Prostate gland (tissue), 2 donors: ENCODE measurements at regions not wholly inside any gene's neighbourhood (a gene's known extent, or its start where the extent isn't known, plus 50 kb on each side); places are given as distances from the start of the nearest gene placed in this dataset.

Source experiments
- DNase-seq: peaks from one replicate; pipeline ENCODE4 v3.0.0-alpha.2; 2019; ENCODE audit warnings: low spot score
- H3K27ac ChIP-seq, 2 donors: fragments of 200-600 bp; sonication (generic); 2 replicates each; pipeline ENCODE4 v1.5.1; 2017 to 2019
- H3K27me3 ChIP-seq: fragments of 200-600 bp; sonication (generic); replicated peaks from 2 replicates; pipeline ENCODE4 v1.5.1; 2019; ENCODE audit not compliant: insufficient read depth
- H3K36me3 ChIP-seq, 2 donors: fragments of 200-600 bp; sonication (generic); 1 replicate in 1 of 2; 2 replicates in 1 of 2; pipeline versions ENCODE4 v1.5.1 to v1.8.1; 2017 to 2019
- H3K4me1 ChIP-seq: fragments of 200-600 bp; sonication (generic); replicated peaks from 2 replicates; pipeline ENCODE4 v1.5.1; 2019
- H3K4me3 ChIP-seq, 2 donors: fragments of 200-600 bp; sonication (generic); 2 replicates each; pipeline ENCODE4 v1.5.1; 2017 to 2019
- H3K9me3 ChIP-seq: fragments of 200-600 bp; sonication (generic); 2 replicates; pipeline ENCODE4 v1.5.1; 2017
- POLR2A ChIP-seq: fragments of 450-650 bp; IDR thresholded peaks from one replicate; pipeline ENCODE4 v1.6.1; 2016; ENCODE audit warnings: antibody characterized with exemption, mild to moderate bottlenecking
- POLR2AphosphoS5 ChIP-seq: sonication (generic); formaldehyde crosslinking; IDR thresholded peaks from one replicate; pipeline ENCODE4 v1.6.1; 2017; ENCODE audit warnings: antibody characterized with exemption
- WGBS: methylation state at CpG from one replicate; pipeline ENCODE4 v1.1.5; 2018; 5-methylcytosine and 5-hydroxymethylcytosine counted together
- intact Hi-C: fragments of 100-400 bp; cut with DNase I; formaldehyde crosslinking; loops from one replicate; pipeline ENCODE4 v1.14.2; 2022
- TF ChIP-seq, protein P1 (sequence below), 4 experiments: fragments of 200-600 bp in 2 of 4; fragments of 450-650 bp in 2 of 4; sonication (generic) in 2 of 4; IDR thresholded peaks; 1 replicate in 3 of 4; 2 replicates in 1 of 4; pipeline ENCODE4 v1.5.1; 2016 to 2019; ENCODE audit warnings: antibody characterized with exemption in 4 of 4, mild to moderate bottlenecking in 2 of 4, moderate library complexity in 2 of 4

GRCh38 chr6:137755284-137755683 lies 111.8 kb upstream of the TNFAIP3 start:
- Histone ChIP-seq H3K36me3 (no peaks in the 10 kb centered on the region), H3K27me3 (no peaks in the 10 kb centered on the region), H3K9me3 (no peaks in the 10 kb centered on the region), H3K27ac (no peak overlapping the region), H3K4me1 (no peaks in the 10 kb centered on the region), H3K4me3 (no peak overlapping the region)
- intact Hi-C loops: no loop called here
- TF ChIP-seq POLR2AphosphoS5: no peak
- TF ChIP-seq, protein P1, sequence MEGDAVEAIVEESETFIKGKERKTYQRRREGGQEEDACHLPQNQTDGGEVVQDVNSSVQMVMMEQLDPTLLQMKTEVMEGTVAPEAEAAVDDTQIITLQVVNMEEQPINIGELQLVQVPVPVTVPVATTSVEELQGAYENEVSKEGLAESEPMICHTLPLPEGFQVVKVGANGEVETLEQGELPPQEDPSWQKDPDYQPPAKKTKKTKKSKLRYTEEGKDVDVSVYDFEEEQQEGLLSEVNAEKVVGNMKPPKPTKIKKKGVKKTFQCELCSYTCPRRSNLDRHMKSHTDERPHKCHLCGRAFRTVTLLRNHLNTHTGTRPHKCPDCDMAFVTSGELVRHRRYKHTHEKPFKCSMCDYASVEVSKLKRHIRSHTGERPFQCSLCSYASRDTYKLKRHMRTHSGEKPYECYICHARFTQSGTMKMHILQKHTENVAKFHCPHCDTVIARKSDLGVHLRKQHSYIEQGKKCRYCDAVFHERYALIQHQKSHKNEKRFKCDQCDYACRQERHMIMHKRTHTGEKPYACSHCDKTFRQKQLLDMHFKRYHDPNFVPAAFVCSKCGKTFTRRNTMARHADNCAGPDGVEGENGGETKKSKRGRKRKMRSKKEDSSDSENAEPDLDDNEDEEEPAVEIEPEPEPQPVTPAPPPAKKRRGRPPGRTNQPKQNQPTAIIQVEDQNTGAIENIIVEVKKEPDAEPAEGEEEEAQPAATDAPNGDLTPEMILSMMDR (IDR thresholded peaks at IDR 0.05): no peak
- TF ChIP-seq POLR2A: no peak
- WGBS: 86% methylated on average over 2 of the region's 2 CpGs
- no peak for DNase-seq

- Histone ChIP-seq H3K27ac (no peak overlapping the region), H3K36me3 (no peaks in the 10 kb centered on the region), H3K9me3 (no peaks in the 10 kb centered on the region), H3K4me3 (no peak overlapping the region), H3K27me3 (no peaks in the 10 kb centered on the region), H3K4me1 (no peaks in the 10 kb centered on the region)
- no peak for DNase-seq
- no peak for TF ChIP-seq POLR2A
- TF ChIP-seq, protein P1 (IDR thresholded peaks at IDR 0.05): no peak
- no peak for TF ChIP-seq POLR2AphosphoS5
- 95% methylated on average over 3 of the region's 3 CpGs for WGBS
- intact Hi-C loops: no loop called here
Observed at GRCh38 chr6:137756788-137757187, 110.3 kb upstream of the TNFAIP3 start.

DNA sequence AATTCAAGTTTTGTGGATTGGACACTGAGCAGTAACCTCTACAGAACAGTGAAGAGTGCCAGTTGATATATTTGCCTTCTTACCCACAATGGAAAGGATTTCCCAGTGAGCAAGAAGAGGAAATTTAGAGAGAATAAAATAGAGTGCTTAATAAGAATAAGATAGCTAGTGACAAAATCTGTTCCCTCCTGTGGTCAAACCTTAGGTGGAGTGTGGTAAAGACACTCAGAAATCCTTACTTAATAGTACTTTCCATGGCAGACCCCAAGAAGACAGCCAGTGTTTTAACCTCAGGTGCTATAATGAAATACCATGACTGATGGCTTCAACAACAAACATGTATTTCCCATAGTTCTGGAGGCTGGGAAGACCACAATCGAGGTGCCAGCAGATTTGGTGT lies 108.4 kb upstream of the TNFAIP3 start:
- Histone ChIP-seq H3K4me1 (no peaks in the 10 kb centered on the region), H3K9me3 (no peaks in the 10 kb centered on the region), H3K4me3 (no peak overlapping the region), H3K27me3 (no peaks in the 10 kb centered on the region), H3K27ac (no peak overlapping the region), H3K36me3 (no peaks in the 10 kb centered on the region)
- DNase-seq: no peak
- intact Hi-C loops: no loop called here
- TF ChIP-seq, protein P1 (IDR thresholded peaks at IDR 0.05): no peak
- TF ChIP-seq POLR2AphosphoS5 (no peak), POLR2A (no peak)
- WGBS: 94% methylated on average over 1 of the region's 1 CpG

DNA sequence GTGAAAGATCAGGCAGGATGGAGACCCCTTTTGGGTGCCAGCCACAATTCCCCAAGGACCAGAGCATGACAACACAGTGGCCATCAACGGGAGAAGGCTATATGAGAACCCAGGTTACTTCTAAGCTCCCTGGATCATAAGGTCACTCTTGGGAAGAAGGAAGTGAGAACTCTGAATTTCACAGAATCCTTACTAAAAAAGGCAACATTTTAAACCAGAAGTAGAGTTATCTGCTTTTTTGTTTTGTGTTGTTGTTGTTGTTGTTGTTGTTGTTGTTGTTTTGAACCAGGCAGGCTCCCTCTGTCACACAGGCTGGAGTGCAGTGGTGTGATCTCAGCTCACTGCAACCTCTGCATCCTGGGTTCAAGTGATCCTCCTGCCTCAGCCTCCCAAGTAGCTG lies 107.4 kb upstream of the TNFAIP3 start:
- Histone ChIP-seq H3K27ac (no peak overlapping the region), H3K4me3 (no peak overlapping the region), H3K4me1 (no peaks in the 10 kb centered on the region), H3K27me3 (no peaks in the 10 kb centered on the region), H3K9me3 (no peaks in the 10 kb centered on the region), H3K36me3 (no peaks in the 10 kb centered on the region)
- intact Hi-C loops: no loop called here
- WGBS: 96% methylated on average over 1 of the region's 1 CpG
- TF ChIP-seq POLR2AphosphoS5 (no peak), POLR2A (no peak)
- TF ChIP-seq, protein P1 (IDR thresholded peaks at IDR 0.05): no peak
- DNase-seq: no peak

GRCh38 chr6:137761072-137761471 lies 106.0 kb upstream of the TNFAIP3 start:
- H3K36me3 ChIP-seq: no peaks in the 10 kb centered on the region
- no peaks in the 10 kb centered on the region for H3K9me3 ChIP-seq
- H3K27me3 ChIP-seq: no peaks in the 10 kb centered on the region
- H3K4me3 ChIP-seq: no peak overlapping the region
- intact Hi-C loops: no loop called here
- WGBS: 76% methylated on average over 1 of the region's 1 CpG
- DNase-seq: no peak
- TF ChIP-seq, protein P1 (IDR thresholded peaks at IDR 0.05): no peak
- TF ChIP-seq POLR2A (no peak), POLR2AphosphoS5 (no peak)
- no peak overlapping the region for H3K27ac ChIP-seq
- H3K4me1 ChIP-seq: no peaks in the 10 kb centered on the region
